ENCODE measurements at regions not wholly inside any gene's neighbourhood (a gene's known extent, or its start where the extent isn't known, plus 50 kb on each side); places are given as distances from the start of the nearest gene placed in this dataset.

DNA sequence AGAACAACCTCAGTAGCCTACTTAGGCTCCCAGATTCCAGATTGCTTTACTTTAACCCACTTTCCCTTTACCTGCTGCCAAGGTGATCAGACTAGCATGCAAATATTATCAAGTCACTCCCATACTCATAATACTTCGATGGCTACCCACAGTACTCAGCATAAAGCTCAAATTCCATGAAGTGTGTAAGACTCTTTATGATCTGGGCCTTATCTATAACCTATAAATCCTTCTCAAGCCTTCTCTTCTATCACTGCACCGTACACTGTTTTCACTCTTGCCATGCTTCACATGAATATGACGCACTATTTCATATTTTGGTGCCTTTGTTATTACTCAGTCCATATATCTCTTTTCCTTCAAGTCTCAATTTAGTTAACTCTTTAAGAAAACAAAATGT is 135.2 kb upstream of the TARS1 start:
- no peak for DNase-seq

DNA sequence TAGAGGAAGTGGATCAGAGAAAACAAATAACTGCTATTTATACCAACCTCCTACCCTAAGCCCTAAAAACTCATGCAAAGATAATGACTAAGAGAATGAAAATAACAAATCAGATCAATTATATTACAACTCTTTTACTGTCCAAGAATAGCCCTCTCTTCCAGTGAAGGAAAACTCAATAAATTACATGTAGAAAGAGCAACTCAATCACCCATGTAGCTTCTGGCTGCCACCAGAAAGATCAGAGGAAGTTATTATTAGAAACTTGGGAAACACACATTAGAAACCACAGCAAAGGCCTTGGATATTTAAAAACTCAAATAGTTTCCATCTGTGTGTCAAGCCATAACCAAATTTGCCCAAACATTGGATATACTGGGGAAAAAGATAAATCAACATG is 134.0 kb upstream of the TARS1 start:
- DNase-seq, result no peak

DNA sequence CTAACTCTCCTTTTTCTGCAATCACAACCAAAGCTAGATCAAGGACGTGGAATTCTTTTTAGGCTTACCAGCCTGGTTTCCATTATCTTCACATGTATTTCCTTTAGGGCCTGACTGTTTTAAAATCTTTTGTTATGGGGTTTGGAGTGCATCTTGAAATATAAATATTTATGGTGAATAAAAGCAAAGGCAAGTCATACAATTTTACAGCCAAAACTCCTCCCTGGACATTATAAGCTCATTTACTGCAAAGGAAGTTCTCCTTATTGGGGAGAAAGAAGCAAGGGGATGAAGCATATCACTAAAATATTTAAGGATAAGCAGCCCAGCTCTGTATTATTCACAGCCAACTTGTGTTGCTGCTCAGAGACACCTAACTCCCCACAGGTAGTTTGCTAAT is 132.2 kb upstream of the TARS1 start:
- no peak for DNase-seq

DNA sequence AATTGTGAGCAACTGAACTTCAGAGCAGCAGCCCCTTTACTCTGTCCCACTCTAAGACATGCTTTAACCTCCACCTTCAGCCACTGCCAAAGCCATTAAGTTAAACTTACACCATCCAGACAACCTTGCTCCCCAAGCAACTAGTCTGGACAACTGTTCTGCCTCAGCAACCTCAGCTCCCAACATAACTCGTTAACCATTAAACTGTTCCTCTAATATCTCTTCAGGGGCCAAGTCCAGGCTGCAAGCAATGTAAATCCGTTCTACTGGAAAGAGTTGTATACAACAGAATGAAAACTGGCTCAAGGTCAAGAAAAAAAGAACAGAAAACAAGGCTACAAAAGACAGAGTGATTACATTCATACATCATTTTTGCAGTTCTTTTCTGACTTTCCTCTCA is 131.7 kb upstream of the TARS1 start:
- no peak for DNase-seq

DNA sequence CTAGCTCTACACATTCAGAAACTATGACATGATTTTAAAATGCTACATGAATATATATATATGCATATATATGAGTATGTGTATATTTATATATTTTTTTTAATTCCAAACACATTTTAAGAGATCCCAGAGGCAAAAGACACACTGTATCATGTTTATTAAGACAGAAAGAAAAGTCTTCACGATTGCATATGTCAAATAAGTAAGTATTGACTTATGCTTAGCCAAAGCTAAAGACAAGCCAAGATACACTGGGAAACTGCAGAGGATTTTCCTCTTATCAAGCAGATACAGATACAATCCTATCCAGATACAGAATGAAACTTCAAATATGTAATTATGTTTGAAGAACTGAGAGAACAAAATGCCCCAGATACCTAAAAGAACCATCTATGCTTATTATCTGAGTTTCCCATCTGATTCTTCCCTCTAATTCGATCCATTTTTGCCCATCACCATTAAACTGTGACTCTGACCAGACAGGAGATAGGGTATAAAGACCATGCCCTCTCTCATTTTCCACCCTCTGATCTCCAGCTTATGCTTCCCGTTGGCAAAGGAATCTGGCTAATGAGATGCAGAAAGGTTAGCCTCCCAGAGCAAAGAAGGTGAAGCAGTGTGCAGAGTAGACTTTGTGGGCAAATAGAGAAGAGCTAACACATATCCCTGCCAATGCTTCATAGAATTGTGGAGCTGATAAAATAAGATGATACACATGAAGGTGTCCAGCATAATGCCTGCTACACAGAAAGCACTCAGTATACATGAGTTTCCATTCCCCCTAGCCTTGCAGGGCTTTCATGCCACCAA is 131.0 kb upstream of the TARS1 start:
- no peak for DNase-seq

DNA sequence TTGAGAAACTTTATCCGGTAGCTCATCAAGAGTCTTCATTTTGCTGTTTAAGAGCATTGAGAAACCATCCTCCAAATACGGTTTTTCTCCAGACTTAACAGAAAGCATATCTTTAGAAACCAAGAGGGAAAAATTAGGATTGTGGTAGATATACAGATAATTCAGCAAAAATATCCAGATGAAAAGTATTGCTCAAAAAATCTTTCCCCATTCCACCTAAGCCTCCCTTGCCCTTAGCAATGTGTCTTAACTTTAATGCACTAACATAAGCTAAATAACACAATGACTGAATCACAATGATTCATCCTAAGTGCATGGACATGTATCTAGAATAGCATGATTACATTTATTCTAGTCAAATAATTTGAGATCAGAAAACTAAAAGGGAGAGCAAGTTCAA is 130.3 kb upstream of the TARS1 start:
- DNase-seq, result no peak

GRCh38 chr5:33311893-33312292 is 128.9 kb upstream of the TARS1 start:
- no peak for DNase-seq

GRCh38 chr5:33312571-33313549 is 127.9 kb upstream of the TARS1 start:
- no peak for DNase-seq

DNA sequence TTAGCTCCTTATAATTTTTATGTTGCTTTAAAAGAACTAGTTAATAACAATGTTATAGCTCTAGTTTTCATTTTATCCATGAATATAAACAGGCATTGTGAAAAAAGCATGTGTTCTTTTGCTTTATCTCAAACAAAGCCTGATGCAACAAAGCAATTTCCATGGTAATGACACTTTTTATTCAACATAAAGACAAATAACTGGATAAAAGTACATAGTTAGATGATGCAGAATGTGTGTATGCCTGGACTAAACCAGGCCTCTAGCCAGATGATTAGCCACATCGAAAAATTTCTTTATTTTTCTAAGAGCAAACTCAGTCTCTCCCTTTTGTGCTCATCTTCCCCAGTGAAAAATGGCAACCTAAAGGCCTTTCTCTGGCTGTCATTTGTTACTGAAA is 125.6 kb upstream of the TARS1 start:
- DNase-seq, result no peak

GRCh38 chr5:33316773-33317172 is 124.0 kb upstream of the TARS1 start:
- DNase-seq, result no peak

DNA sequence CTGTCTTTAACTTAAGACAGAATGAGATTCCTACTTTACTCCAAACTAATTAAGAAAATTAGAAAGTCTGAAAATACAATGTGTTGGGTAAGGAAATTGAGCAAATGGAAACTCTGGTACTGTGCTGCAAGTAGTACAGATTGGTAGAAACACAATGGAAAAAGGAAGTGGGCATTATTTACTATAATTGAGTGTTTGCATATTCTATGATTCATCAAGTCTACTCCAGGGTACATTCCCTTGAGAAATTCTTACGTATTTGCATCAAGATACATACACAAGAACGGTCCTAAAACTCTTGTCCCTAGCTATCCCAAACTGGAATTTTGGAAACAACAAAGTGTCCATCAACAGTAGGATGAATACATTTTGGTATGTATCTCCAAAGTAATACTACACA is 123.5 kb upstream of the TARS1 start:
- DNase-seq, result no peak

DNA sequence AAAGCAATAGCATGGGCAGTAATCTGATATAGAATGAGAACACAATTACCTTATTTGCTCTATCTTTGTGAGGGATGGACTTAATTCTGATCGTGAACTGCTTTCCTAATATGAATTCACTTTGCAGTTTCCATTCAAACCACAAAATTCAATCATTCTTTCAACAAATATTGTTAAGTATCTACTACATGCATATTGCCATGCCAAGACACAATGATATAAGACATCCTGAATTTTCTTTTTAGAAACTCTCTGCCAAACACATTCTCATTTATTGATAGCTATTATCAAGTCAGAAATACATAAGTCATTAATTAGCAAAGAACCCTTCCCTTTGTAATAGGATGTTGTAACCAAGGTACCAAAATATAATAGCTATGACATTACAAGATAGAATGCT is 121.6 kb upstream of the TARS1 start:
- DNase-seq, result no peak

DNA sequence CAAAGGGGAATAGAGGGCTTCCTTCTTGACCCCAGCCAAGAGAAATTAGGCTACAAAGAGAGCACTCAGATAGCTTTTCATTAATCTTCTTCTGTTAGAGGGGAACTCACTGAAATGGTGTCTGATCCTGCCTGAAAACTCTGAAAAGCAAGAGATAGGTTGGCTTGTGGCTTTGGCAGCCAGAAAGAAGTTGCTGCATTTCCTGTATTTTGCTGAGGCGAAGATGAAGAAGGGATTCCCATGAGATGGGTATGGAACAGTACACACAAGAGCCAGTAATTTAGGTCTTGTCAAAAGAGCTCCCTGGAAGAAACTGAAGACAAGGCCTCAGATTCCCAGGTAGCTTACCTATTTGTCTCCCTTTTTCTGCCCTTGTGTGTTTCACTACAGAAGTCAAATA is 120.9 kb upstream of the TARS1 start:
- DNase-seq, result no peak

DNA sequence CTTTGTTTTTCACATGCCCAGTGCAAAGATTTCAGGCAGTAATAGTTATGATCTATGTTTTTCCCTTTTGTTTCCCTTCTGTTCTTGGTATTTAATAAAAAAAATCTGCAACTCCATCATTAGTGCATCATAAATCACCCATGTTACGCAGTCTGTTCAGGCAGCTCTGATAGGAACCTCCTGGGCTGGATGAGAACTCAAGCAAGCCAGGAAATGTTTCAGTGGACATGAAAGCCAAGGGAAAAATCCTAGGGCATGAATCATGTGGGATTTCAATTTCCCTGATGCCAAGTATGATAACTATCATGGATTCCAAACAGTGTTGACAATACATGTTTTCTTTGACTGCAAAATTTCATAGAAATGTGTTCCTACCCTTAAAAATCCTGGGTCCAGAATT is 119.7 kb upstream of the TARS1 start:
- no peak for DNase-seq

GRCh38 chr5:33322632-33323031 is 118.1 kb upstream of the TARS1 start:
- DNase-seq, result no peak

DNA sequence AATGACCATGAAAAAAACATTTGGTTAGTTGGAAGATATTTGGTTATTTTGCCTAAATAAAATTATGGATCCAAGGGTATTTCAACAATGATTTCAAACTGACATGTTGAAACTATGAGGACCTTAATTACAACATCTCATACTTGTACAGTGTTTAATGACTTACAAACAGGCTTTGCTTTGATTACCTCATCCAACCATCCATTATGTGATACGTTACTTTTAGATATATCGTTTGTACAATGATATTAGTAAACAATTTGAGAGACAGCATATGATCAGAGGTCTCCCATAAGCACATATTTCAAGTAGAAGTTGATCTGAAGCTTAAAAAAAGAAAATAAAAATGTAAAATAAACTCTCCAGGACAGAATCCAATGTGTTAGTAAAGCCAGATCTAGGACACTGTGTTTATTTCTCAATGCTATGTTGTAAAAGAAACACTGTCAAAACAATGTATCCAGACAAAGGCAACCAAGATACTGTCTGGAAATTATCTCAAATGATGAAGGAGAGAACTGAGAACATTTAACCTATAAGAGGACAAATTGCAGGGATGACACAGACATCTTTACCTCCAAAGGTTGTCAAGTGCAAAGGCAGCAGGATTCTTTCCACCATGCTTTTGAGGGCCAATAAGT is 116.0 kb upstream of the TARS1 start:
- DNase-seq, result no peak

DNA sequence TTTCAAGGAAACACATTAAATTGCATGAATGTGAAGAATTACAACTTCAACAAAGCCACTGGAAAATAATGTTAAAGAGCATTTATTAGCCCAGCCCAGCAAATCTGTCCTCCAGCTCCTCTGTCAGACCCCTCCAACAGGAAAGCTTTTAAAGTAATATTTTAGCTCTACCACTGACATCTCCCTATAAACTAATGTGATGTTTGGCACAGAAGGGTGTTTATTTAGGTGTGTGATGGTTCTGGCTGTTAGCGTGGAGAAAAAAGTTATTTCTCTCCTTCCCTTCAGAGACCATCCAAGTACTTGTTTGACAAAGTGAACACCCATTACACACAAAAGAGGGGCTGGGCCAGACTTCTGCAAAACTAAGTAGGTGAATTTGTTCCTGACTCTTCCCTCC is 111.9 kb upstream of the TARS1 start:
- no peak for DNase-seq

DNA sequence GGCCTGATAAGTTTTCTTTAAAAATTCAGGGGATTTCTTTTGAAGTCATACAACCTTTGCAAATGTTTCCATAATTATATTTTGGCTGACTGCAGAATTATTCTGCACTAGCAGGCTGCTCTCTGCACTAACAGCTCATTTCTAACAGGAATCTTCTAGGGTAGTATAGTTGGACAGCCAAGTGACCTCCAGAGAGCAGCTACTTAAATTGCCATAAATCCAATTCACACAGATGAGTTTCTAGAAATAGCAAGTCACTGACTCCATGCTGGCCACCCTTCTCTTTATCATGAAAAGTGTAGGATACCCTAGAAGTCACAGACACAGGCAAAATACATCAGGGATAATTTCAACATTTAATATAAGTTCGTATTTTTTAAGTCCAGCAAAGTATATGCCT is 110.9 kb upstream of the TARS1 start:
- no peak for DNase-seq

- no peak for DNase-seq
Measured at GRCh38 chr5:33330426-33330825, 110.3 kb upstream of the TARS1 start.

DNA sequence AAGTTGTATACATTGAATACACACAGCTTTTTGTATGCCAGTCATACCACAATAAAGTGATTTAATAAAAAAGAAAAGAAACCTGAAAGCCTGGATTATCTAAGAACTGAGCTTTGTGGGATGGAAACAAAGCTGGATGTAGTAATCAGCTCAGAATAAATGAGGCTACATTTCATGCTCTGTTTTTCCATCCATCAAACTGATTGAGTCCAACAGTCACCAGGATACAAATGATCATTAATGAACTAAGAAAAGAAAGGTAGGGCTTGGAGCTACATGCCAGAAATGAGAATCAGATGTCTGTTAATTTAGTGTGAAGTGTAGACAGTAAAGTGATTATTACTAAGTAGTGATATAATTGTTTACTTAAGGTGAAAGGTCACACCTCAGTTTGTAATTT is 109.8 kb upstream of the TARS1 start:
- DNase-seq, result no peak

GRCh38 chr5:33332804-33333203 is 108.0 kb upstream of the TARS1 start:
- no peak for DNase-seq

DNA sequence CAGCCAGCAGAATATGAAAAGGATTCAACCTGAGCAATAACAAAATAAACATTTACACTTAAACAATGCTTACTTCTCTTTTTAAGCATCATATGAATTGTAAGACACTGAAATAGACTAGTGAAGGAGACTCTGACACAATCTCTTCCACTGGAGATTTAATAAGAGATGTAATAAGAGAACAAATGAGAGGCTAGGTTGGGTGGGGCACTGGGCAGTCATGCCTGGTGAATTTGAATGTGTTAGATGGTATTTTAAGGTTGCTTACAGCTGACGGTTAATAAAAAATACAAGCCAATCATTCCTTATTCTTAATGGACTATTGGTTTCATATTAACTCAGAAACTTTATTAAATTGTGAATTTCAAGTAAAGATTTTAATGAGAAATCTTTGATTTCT is 105.9 kb upstream of the TARS1 start:
- no peak for DNase-seq

DNA sequence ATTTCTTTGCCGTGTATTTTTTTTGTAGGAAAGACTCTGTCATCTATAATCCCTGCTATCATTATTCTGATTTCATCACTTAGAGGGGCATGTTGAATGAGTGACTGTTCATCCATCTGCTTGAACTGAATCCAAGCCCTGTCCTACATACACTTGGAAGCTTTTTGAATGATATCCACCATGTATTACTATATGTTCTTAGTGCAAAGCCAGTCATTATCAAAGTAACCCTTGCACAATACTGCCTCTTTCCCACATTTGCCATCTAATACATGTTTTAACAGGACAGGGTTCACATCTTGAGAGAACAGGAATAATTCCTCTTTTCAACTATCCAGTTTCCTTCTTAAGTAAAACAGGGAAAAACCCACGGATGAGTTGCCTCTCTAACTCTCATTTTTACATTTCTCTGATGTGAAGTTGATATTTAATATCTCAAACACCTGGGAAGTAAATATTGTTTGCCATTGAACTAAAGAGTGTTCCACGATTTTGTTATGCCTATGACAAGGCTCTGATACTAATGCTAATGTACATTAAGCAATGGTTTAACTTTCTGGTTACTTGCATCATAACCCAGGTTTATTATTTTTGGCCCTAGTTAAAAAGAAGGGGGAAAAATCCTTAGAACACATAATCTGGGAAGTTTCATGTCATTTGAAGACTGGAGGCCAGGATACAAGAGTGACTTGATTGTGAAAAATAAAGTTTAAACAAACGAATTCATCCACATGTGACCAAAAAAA is 103.7 kb upstream of the TARS1 start:
- DNase-seq, result no peak

All from NCI-H146 (cell line).